ENCODE measurements at regions not wholly inside any gene's neighbourhood (a gene's known extent, or its start where the extent isn't known, plus 50 kb on each side); places are given as distances from the start of the nearest gene placed in this dataset.
A peak's percentile ranks its signal among the peaks of the same experiment; 100 is the strongest.

DNA sequence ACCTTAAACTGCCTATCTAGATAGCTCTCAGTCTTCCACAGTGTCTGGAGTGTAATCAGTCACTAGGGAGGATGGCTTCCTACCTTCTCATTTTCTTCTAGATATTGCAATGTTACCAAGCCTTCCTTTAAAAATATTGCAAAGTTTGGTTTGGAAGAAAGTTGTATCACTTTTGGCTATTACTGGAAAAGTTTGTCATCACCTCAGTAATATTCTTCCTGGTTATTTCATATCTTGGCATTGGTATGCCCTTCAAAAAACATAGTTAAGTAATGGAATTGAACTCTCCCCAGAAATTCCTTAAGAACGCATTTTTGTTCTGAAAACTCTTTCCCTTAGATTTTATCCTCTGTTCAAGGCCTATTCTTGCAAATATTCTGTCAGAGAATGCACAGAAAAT is 179.3 kb upstream of the MME start:
- Mint-ChIP-seq H3K27me3 (ENCODE audit: unreplicated experiment) (peaks cover under 1% of the 10 kb centered on the region), H3K27ac (ENCODE audit: unreplicated experiment) (no peak overlapping the region), H3K4me3 (ENCODE audit: unreplicated experiment) (no peak overlapping the region), H3K4me1 (ENCODE audit: unreplicated experiment) (peaks cover 10% of the 10 kb centered on the region), H3K36me3 (ENCODE audit: unreplicated experiment) (no peaks in the 10 kb centered on the region), H3K9me3 (ENCODE audit: unreplicated experiment) (peaks cover 4% of the 10 kb centered on the region)
- TF ChIP-seq CTCF (IDR thresholded peaks at IDR 0.05) = no peak
- DNase-seq (ENCODE audit: extremely low spot score, unreplicated experiment) = no peak

DNA sequence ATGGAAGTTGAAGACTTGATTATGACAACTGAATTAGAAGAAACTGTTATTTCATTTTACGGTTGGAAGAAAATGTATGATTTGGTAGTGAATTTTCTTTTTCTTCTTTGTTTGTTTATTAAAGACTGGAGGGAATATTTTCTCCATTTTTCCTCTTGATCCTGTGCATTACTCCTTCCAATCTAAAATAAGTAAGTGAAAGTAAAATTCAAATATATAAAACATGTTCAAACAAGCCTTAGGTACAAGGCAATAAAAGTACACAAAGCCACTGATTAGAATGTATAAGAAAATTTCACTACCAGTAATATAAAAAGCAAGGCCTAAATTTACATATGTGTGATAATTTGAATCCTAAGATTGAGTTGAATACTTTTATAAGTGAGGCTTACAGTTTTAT is 181.2 kb upstream of the MME start:
- Mint-ChIP-seq H3K27me3 (ENCODE audit: unreplicated experiment) (no peaks in the 10 kb centered on the region), H3K4me1 (ENCODE audit: unreplicated experiment) (peaks cover 10% of the 10 kb centered on the region), H3K4me3 (ENCODE audit: unreplicated experiment) (no peak overlapping the region), H3K36me3 (ENCODE audit: unreplicated experiment) (no peaks in the 10 kb centered on the region), H3K9me3 (ENCODE audit: unreplicated experiment) (peaks cover 4% of the 10 kb centered on the region), H3K27ac (ENCODE audit: unreplicated experiment) (peak overlapping the region; percentile 31)
- TF ChIP-seq CTCF (IDR thresholded peaks at IDR 0.05) = no peak
- DNase-seq (ENCODE audit: extremely low spot score, unreplicated experiment) = no peak

DNA sequence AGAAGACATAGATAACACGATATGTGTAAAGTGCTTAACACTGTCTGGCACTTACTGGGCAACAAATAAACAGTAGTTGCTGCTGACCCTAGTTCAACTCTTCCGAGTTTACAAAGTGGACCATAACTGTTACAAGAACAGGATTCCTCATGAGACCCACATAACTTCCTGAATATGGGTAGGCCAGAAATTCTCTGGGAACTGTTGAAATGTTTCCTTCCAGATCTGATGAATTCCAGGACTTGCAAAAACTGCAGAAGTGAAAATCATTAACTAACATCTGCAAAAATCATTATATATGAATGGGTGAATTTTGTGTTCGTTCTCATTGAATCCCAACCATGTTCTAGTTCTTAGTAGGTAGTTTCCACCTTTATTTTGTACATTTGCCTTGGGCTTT is 181.7 kb upstream of the MME start:
- Mint-ChIP-seq H3K4me1 (ENCODE audit: unreplicated experiment) (peaks cover 10% of the 10 kb centered on the region), H3K4me3 (ENCODE audit: unreplicated experiment) (no peak overlapping the region), H3K27me3 (ENCODE audit: unreplicated experiment) (no peaks in the 10 kb centered on the region), H3K9me3 (ENCODE audit: unreplicated experiment) (peaks cover 4% of the 10 kb centered on the region), H3K36me3 (ENCODE audit: unreplicated experiment) (no peaks in the 10 kb centered on the region), H3K27ac (ENCODE audit: unreplicated experiment) (peak overlapping the region; percentile 25)
- no peak for TF ChIP-seq CTCF (IDR thresholded peaks at IDR 0.05)
- DNase-seq (ENCODE audit: extremely low spot score, unreplicated experiment) = no peak

DNA sequence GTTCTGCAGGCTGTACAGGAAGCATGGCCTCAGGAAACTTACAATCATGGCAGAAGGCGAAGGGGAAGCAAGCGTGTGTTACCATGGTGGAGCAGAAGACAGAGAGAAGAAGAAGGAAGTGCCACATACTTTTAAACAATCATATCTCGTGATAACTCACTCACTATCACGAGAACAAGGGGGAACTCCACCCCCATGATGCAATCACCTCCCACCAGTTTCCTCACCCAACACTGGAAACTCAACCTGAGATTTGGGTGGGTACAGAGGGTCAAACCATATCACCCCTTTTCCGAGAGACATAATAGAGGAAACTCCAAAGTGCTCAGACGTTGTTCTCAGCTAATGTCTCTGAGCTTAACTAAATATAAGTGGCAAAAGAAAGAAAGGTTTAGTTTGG is 186.3 kb upstream of the MME start:
- no peak for TF ChIP-seq CTCF (IDR thresholded peaks at IDR 0.05)
- Mint-ChIP-seq H3K4me1 (ENCODE audit: unreplicated experiment) (peaks cover 14% of the 10 kb centered on the region), H3K4me3 (ENCODE audit: unreplicated experiment) (no peak overlapping the region), H3K27me3 (ENCODE audit: unreplicated experiment) (no peaks in the 10 kb centered on the region), H3K27ac (ENCODE audit: unreplicated experiment) (no peak overlapping the region), H3K9me3 (ENCODE audit: unreplicated experiment) (peaks cover 4% of the 10 kb centered on the region), H3K36me3 (ENCODE audit: unreplicated experiment) (no peaks in the 10 kb centered on the region)
- no peak for DNase-seq (ENCODE audit: extremely low spot score, unreplicated experiment)

- no peak overlapping the region for H3K4me3 Mint-ChIP-seq (ENCODE audit: unreplicated experiment)
Measured at GRCh38 chr3:154889227-154889634, 190.9 kb upstream of the MME start.

More at GRCh38 chr3:154889227-154889634, 190.9 kb upstream of the MME start:
- Mint-ChIP-seq H3K4me1 (ENCODE audit: unreplicated experiment) (peaks cover 27% of the 10 kb centered on the region), H3K36me3 (ENCODE audit: unreplicated experiment) (peaks cover 3% of the 10 kb centered on the region), H3K27me3 (ENCODE audit: unreplicated experiment) (no peaks in the 10 kb centered on the region), H3K27ac (ENCODE audit: unreplicated experiment) (no peak overlapping the region), H3K9me3 (ENCODE audit: unreplicated experiment) (peaks cover 4% of the 10 kb centered on the region)
- no peak for TF ChIP-seq CTCF (IDR thresholded peaks at IDR 0.05)
- DNase-seq (ENCODE audit: extremely low spot score, unreplicated experiment) = no peak
